ENCODE measurements at regions not wholly inside any gene's neighbourhood (a gene's known extent, or its start where the extent isn't known, plus 50 kb on each side); places are given as distances from the start of the nearest gene placed in this dataset.
"Not testable (repeated sequence)": the region's sequence is repeated elsewhere in the genome, so short reads cannot be mapped to it uniquely, and the experiment has no call there.

DNA sequence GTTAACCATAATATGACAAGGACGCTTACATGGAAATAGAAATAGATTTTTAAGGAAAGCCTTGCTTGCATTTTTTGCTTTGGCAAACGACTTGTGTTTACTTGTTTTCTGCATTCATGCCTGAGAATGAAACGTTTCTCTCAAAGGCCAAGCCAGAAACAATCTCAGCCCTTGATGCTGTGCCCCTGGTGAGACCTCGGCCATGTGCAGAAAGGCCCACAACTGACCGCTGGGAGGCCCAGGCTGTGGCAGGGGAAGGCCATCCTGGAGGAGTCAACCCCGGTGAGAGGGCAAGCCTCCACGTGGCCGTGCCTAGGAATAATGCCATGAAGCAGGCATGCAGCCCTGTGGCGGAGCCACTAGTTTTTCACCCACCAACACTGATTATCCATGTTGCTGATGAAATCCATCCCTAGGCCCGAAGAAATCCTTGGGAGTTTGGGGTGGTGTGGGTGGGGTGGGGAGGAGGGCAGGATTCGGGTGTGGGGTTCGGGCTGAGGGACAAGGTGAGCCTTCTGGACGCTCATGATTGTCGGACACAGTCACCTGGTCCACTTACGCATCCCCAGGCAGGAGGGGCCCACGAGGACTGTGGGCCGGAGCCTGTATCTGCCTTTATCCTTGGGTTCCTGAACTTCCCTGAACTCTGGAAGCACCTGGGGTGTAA, 107.6 kb upstream of the APCDD1 start:
- H3K27me3 Mint-ChIP-seq, result no peaks in the 10 kb centered on the region
- H3K4me1 Mint-ChIP-seq, result no peaks in the 10 kb centered on the region
- H3K36me3 Mint-ChIP-seq, result no peaks in the 10 kb centered on the region
- no peak overlapping the region for H3K4me3 Mint-ChIP-seq
- CTCF ChIA-PET, result no interaction called here
- no peak overlapping the region for H3K27ac Mint-ChIP-seq
- H3K9me3 Mint-ChIP-seq, result no peaks in the 10 kb centered on the region
- no peak for DNase-seq

- H3K36me3 Mint-ChIP-seq, result no peaks in the 10 kb centered on the region
- DNase-seq, result no peak
- H3K4me3 Mint-ChIP-seq, result no peak overlapping the region
- H3K9me3 Mint-ChIP-seq, result no peaks in the 10 kb centered on the region
- no peaks in the 10 kb centered on the region for H3K4me1 Mint-ChIP-seq
- no peak overlapping the region for H3K27ac Mint-ChIP-seq
- no peaks in the 10 kb centered on the region for H3K27me3 Mint-ChIP-seq
- CTCF ChIA-PET, result no interaction called here
These were observed 104.9 kb upstream of the APCDD1 start for GRCh38 chr18:10349561-10349960.

GRCh38 chr18:10350661-10351060, 103.8 kb upstream of the APCDD1 start:
- CTCF ChIA-PET, result no interaction called here
- H3K9me3 Mint-ChIP-seq, result peaks cover under 1% of the 10 kb centered on the region
- H3K4me3 Mint-ChIP-seq, result no peak overlapping the region
- H3K27ac Mint-ChIP-seq, result no peak overlapping the region
- H3K4me1 Mint-ChIP-seq, result no peaks in the 10 kb centered on the region
- no peak for DNase-seq
- no peaks in the 10 kb centered on the region for H3K36me3 Mint-ChIP-seq
- H3K27me3 Mint-ChIP-seq, result no peaks in the 10 kb centered on the region

- H3K4me1 Mint-ChIP-seq, result no peaks in the 10 kb centered on the region
- H3K36me3 Mint-ChIP-seq, result no peaks in the 10 kb centered on the region
- peaks cover 7% of the 10 kb centered on the region for H3K9me3 Mint-ChIP-seq
- H3K27me3 Mint-ChIP-seq, result no peaks in the 10 kb centered on the region
- DNase-seq, result no peak
- CTCF ChIA-PET, result no interaction called here
- H3K27ac Mint-ChIP-seq, result no peak overlapping the region
- no peak overlapping the region for H3K4me3 Mint-ChIP-seq
These were observed 103.1 kb upstream of the APCDD1 start for GRCh38 chr18:10351219-10351818.

DNA sequence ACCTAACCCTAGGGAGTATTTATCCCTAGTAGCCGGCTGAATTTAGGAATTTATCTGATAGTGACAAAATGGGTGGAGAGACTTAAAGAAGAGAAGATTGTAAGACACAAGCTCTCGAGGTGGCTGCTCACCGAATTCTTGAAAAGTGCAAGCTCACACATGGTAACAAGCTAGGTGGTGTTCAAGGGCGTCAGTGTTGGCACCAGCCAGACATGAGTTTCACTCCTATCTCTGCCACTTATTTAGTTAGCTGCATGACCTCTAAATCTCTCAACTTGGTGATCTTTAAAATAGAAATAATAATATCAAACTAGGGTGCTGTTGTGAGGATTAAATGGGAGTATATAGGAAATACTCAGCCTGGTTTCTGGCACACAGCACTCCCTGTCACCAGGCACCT, 102.6 kb upstream of the APCDD1 start:
- peaks cover 12% of the 10 kb centered on the region for H3K9me3 Mint-ChIP-seq
- H3K4me1 Mint-ChIP-seq, result no peaks in the 10 kb centered on the region
- H3K36me3 Mint-ChIP-seq, result no peaks in the 10 kb centered on the region
- no peaks in the 10 kb centered on the region for H3K27me3 Mint-ChIP-seq
- CTCF ChIA-PET, result no interaction called here
- no peak for DNase-seq
- no peak overlapping the region for H3K27ac Mint-ChIP-seq
- H3K4me3 Mint-ChIP-seq, result no peak overlapping the region

DNA sequence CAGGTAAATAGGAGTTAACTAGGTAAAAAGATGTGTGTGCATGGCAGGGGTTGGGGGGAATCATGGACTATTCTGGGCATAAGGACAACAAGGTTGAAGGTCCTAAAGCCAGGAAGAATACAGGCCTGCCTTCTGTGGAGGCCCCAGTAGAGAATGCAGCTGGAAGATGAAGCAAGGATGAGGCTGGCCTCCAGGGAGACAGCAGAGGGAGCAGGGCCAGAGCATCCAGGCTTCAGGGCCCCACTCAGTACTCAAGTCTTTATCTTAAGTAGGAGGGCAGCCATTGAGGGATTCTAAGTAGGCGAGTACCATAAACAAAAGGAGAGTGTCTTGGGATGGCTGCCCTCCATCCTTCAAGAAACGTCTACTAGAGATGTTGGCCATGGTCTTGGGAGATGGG, 101.8 kb upstream of the APCDD1 start:
- H3K4me3 Mint-ChIP-seq, result no peak overlapping the region
- no peaks in the 10 kb centered on the region for H3K27me3 Mint-ChIP-seq
- H3K36me3 Mint-ChIP-seq, result no peaks in the 10 kb centered on the region
- no peak overlapping the region for H3K27ac Mint-ChIP-seq
- DNase-seq, result no peak
- H3K9me3 Mint-ChIP-seq, result peaks cover 19% of the 10 kb centered on the region
- H3K4me1 Mint-ChIP-seq, result no peaks in the 10 kb centered on the region
- CTCF ChIA-PET, result no interaction called here

DNA sequence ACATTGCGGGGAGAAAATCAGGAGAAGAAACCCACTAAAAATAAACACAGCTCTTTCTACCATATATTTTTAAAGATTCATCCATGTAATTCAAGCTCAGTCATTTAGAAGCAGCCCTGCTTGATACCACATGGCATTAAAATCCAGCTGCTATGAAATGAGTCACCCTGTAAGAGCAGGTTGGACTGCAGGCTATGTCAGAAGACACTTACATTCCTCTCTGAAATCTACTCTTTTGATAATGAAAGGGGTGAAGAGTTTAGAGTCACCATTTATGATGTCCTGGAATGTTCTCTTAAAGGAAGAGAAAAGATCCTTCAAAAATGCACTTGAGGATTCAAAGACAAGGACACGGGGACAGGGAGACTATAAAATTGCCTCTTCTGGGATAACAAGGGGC, 100.6 kb upstream of the APCDD1 start:
- CTCF ChIA-PET, result no interaction called here
- no peaks in the 10 kb centered on the region for H3K27me3 Mint-ChIP-seq
- H3K36me3 Mint-ChIP-seq, result no peaks in the 10 kb centered on the region
- H3K4me1 Mint-ChIP-seq, result no peaks in the 10 kb centered on the region
- H3K27ac Mint-ChIP-seq, result no peak overlapping the region
- H3K9me3 Mint-ChIP-seq, result peaks cover 22% of the 10 kb centered on the region
- no peak for DNase-seq
- no peak overlapping the region for H3K4me3 Mint-ChIP-seq

- Mint-ChIP-seq H3K27ac (no peak overlapping the region), H3K4me1 (no peaks in the 10 kb centered on the region), H3K36me3 (no peaks in the 10 kb centered on the region), H3K4me3 (no peak overlapping the region), H3K27me3 (no peaks in the 10 kb centered on the region), H3K9me3 (peaks cover 22% of the 10 kb centered on the region)
- no peak for DNase-seq
- CTCF ChIA-PET, result no interaction called here
These were observed 100.1 kb upstream of the APCDD1 start for GRCh38 chr18:10354241-10354811.

- Mint-ChIP-seq H3K36me3 (no peaks in the 10 kb centered on the region), H3K9me3 (peaks cover 22% of the 10 kb centered on the region), H3K4me1 (no peaks in the 10 kb centered on the region), H3K27ac (no peak overlapping the region), H3K4me3 (no peak overlapping the region), H3K27me3 (no peaks in the 10 kb centered on the region)
- no peak for DNase-seq
- CTCF ChIA-PET, result no interaction called here
These were observed 99.5 kb upstream of the APCDD1 start for GRCh38 chr18:10354890-10355289.

GRCh38 chr18:10356999-10357398, 97.4 kb upstream of the APCDD1 start:
- not testable (repeated sequence) for H3K4me3 Mint-ChIP-seq

GRCh38 chr18:10361660-10362059, 92.8 kb upstream of the APCDD1 start:
- no peak overlapping the region for H3K27ac Mint-ChIP-seq
- no peaks in the 10 kb centered on the region for H3K4me1 Mint-ChIP-seq
- no peaks in the 10 kb centered on the region for H3K36me3 Mint-ChIP-seq
- CTCF ChIA-PET, result no interaction called here
- no peak for DNase-seq
- H3K9me3 Mint-ChIP-seq, result peaks cover 16% of the 10 kb centered on the region
- no peaks in the 10 kb centered on the region for H3K27me3 Mint-ChIP-seq
- H3K4me3 Mint-ChIP-seq, result no peak overlapping the region

More at GRCh38 chr18:10356999-10357398, 97.4 kb upstream of the APCDD1 start:
- H3K4me1 Mint-ChIP-seq, DNase-seq, CTCF ChIA-PET, H3K27me3 Mint-ChIP-seq, H3K36me3 Mint-ChIP-seq, H3K27ac Mint-ChIP-seq: not testable (repeated sequence)
- peaks cover 22% of the 10 kb centered on the region for H3K9me3 Mint-ChIP-seq

DNA sequence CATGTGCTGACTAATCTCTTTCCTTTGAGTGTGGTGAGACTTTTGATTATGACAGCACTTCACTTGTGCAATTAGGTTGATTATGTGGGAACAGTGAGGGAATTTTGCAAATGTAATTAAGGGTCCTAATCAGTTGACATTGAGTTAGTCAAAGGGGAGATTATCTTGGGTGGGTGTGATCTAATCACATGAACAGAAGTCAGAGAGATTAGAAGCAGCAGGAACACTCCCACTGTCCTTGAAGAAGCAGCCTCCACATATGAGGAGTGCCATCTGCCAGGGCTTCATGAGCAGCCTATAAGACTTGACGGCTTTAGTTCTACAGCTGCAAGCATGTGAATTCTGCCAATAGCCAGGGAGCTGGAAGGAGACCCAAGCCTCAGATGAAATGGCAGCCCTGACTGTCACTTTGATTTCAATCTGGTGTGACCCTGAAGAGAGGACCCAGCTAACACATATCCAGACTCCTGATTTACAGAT, 89.4 kb upstream of the APCDD1 start:
- H3K4me1 Mint-ChIP-seq, result no peaks in the 10 kb centered on the region
- peaks cover 4% of the 10 kb centered on the region for H3K9me3 Mint-ChIP-seq
- CTCF ChIA-PET, result no interaction called here
- no peak overlapping the region for H3K4me3 Mint-ChIP-seq
- H3K36me3 Mint-ChIP-seq, result no peaks in the 10 kb centered on the region
- no peak overlapping the region for H3K27ac Mint-ChIP-seq
- H3K27me3 Mint-ChIP-seq, result peaks cover 15% of the 10 kb centered on the region
- DNase-seq, result no peak

- H3K4me3 Mint-ChIP-seq, result no peak overlapping the region
- no peaks in the 10 kb centered on the region for H3K4me1 Mint-ChIP-seq
- peaks cover 15% of the 10 kb centered on the region for H3K27me3 Mint-ChIP-seq
- DNase-seq, result no peak
- no peaks in the 10 kb centered on the region for H3K36me3 Mint-ChIP-seq
- CTCF ChIA-PET, result interaction anchor here (0.7 kb wide), 1 partner anchor 422 kb away, joined by 3 read pairs; no protein-coding TSS in a partner anchor
- peaks cover 4% of the 10 kb centered on the region for H3K9me3 Mint-ChIP-seq
- H3K27ac Mint-ChIP-seq, result no peak overlapping the region
These were observed 88.5 kb upstream of the APCDD1 start for GRCh38 chr18:10365901-10366300.

DNA sequence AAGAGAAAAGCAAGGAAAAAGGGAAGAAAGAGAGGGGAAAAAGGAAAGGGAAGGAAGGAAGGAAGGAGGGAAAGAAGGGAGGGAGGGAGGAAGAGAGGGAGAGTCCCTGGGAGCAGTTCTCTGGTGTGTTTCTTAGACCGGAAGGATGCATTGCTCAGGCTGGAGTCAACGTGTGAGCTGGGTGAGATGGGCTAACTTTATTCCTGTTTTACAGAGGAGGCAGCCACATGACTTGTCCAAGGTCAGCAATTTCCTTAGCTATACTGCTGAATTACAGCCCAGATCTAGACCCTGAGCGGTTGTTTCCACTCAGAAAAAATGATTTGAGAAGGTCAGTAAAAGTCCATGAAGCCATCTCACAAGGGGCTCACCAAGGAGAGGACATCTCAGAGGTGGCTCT, 86.6 kb upstream of the APCDD1 start:
- Mint-ChIP-seq H3K9me3 (peaks cover 4% of the 10 kb centered on the region), H3K4me3 (no peak overlapping the region), H3K36me3 (no peaks in the 10 kb centered on the region), H3K4me1 (no peaks in the 10 kb centered on the region), H3K27me3 (peaks cover 15% of the 10 kb centered on the region), H3K27ac (no peak overlapping the region)
- CTCF ChIA-PET, result no interaction called here
- no peak for DNase-seq
